Brain microvascular endothelial cell (primary cell): ENCODE measurements at regions not wholly inside any gene's neighbourhood (a gene's known extent, or its start where the extent isn't known, plus 50 kb on each side); places are given as distances from the start of the nearest gene placed in this dataset.

Source experiments
- DNase-seq: peaks from one replicate; pipeline ENCODE4 v3.0.0-alpha.2; 2020
- H3K27ac ChIP-seq: fragments of 250-450 bp; sonication (Bioruptor Pico); 2 replicates; pipeline ENCODE4 v1.5.1; 2020; ENCODE audit warnings: mild to moderate bottlenecking, moderate library complexity
- H3K27me3 ChIP-seq: fragments of 250-450 bp; sonication (Bioruptor Pico); replicated peaks from 2 replicates; pipeline ENCODE4 v1.5.1; 2020; ENCODE audit warnings: mild to moderate bottlenecking
- H3K36me3 ChIP-seq: fragments of 250-450 bp; sonication (Bioruptor Pico); replicated peaks from 2 replicates; pipeline ENCODE4 v1.5.1; 2020; ENCODE audit warnings: mild to moderate bottlenecking
- H3K4me3 ChIP-seq: 2 replicates; pipeline ENCODE4 v1.5.1; 2011; ENCODE audit warnings: low read depth, mild to moderate bottlenecking, control low read depth, low read length, moderate library complexity
- in situ Hi-C: cut with HindIII; loops from 2 replicates; pipeline ENCODE4 v1.10.0; 2017; ENCODE audit warnings: low sequenced_read_pairs, low pct_ligation_motif_present
- TF ChIP-seq, protein P1 (sequence below): IDR thresholded peaks from 2 replicates; pipeline ENCODE4 v1.5.1; 2011; ENCODE audit warnings: low read depth, mild to moderate bottlenecking, moderate library complexity, low read length, control low read depth, inconsistent platforms; ENCODE audit errors: missing control alignments

DNA sequence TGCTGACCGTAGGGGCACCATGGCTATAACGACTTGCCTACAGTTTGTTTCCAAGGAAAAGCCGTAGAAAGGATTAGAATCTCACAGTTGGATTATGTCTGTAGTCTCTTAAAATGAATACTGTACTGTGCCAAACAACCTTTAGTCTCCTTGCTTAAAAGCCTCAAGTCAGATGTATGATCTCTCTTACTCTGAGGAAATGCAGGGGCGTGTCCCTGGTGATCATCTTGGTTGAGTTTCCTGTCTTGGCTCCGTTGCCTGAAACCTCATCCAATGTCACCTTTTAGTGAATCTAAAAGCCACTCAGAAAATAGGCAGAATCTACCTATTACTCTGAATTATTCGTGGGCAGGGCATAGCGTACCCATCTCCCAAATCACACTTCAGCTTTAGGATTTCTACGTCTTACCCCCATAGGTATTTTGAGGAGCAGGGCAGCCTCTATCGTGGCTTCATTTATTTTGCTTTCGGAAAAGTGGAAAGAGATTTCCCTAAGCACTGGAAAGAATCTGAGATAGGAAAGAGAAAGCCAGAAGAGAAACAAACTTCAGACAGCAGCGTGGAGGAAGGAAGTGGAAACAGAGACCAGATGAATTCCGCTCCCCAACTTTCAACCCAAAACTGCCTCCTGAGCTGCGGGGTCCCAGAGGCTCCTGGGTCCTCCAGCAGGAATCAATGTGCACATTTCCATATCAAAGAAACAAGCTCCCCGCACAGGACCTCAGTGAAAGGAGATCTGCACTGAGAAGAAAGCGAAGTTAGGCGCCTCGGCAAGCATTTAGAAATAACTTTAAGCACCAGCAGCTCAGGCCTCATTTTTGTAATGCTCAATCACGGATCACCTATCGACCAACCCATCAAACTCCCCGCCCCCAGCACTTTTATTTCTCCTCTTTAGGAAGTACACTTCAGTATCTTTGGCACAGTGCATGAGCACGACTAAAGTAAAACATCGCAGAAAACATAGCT is 245.8 kb downstream of the ETS1 start:
- H3K4me3 ChIP-seq = no peak overlapping the region
- no peak overlapping the region for H3K27ac ChIP-seq
- TF ChIP-seq, protein P1, sequence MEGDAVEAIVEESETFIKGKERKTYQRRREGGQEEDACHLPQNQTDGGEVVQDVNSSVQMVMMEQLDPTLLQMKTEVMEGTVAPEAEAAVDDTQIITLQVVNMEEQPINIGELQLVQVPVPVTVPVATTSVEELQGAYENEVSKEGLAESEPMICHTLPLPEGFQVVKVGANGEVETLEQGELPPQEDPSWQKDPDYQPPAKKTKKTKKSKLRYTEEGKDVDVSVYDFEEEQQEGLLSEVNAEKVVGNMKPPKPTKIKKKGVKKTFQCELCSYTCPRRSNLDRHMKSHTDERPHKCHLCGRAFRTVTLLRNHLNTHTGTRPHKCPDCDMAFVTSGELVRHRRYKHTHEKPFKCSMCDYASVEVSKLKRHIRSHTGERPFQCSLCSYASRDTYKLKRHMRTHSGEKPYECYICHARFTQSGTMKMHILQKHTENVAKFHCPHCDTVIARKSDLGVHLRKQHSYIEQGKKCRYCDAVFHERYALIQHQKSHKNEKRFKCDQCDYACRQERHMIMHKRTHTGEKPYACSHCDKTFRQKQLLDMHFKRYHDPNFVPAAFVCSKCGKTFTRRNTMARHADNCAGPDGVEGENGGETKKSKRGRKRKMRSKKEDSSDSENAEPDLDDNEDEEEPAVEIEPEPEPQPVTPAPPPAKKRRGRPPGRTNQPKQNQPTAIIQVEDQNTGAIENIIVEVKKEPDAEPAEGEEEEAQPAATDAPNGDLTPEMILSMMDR = no peak
- no peaks in the 10 kb centered on the region for H3K36me3 ChIP-seq
- in situ Hi-C loops = no loop called here
- DNase-seq = no peak
- H3K27me3 ChIP-seq = no peaks in the 10 kb centered on the region

DNA sequence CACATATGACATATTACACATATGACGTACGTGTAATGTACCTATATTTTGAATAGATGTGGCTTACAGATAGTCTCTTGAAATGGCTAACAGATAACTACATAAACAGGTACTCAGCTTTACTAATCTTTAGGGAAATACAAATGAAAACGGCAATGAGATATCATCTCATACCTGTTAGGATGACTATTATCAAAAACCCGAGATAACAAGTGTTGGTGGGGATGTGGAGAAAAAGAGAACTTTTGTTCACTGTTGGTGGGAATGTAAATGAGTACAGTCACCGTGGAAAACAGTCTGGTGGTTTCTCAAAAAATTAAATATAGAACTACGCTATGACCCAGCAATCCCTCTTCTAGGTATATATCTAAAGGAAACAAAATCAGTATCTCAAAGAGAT is 247.6 kb downstream of the ETS1 start:
- no peak overlapping the region for H3K4me3 ChIP-seq
- TF ChIP-seq, protein P1 = no peak
- no peaks in the 10 kb centered on the region for H3K36me3 ChIP-seq
- no peak for DNase-seq
- H3K27me3 ChIP-seq = no peaks in the 10 kb centered on the region
- no peak overlapping the region for H3K27ac ChIP-seq
- in situ Hi-C loops = no loop called here

DNA sequence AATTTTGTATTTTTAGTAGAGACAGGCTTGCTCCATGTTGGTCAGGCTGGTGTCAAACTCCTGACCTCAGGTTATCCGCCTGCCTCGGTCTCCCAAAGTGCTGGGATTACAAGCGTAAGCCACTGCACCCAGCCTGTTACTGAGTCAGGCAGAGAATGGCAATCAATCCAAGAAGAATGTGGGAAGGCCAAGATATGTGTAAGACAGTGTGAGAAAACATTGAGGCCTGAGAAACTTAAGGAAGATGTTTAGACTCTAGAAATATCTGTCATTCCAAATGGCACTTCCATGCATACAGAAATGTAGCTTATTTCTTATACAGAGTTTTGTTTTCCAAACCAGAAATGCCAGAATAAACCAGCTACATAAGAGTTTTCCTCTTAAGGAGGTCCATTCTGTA is 248.5 kb downstream of the ETS1 start:
- DNase-seq = no peak
- Histone ChIP-seq H3K36me3 (no peaks in the 10 kb centered on the region), H3K27me3 (no peaks in the 10 kb centered on the region), H3K27ac (no peak overlapping the region), H3K4me3 (no peak overlapping the region)
- in situ Hi-C loops = no loop called here
- TF ChIP-seq, protein P1 = no peak

DNA sequence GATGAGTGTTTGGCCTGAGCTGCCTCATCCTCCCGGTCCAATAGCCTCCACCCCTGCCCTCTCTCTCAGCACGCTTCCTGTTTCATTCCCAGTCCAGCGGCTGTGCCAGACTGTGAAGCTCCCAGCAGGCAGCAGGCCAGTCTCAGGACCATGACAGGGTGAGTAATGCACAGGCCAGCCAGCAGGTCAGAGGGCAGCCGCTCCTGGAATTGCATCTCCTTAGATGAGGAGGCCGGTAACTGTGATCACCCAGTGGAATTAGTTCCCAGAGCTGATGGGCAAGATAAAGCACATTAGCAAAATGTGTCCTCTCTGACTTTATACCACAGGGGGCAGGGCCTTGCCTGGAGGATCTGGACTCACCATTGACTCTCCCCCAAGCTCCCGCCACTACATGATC is 251.2 kb downstream of the ETS1 start:
- no peaks in the 10 kb centered on the region for H3K36me3 ChIP-seq
- peak; percentile 69 for DNase-seq
- no peak overlapping the region for H3K4me3 ChIP-seq
- no peak overlapping the region for H3K27ac ChIP-seq
- in situ Hi-C loops = no loop called here
- H3K27me3 ChIP-seq = no peaks in the 10 kb centered on the region
- TF ChIP-seq, protein P1 = no peak

GRCh38 chr11:128335729-128336128 is 251.6 kb downstream of the ETS1 start:
- Histone ChIP-seq H3K4me3 (no peak overlapping the region), H3K27me3 (no peaks in the 10 kb centered on the region), H3K27ac (no peak overlapping the region), H3K36me3 (no peaks in the 10 kb centered on the region)
- no peak for DNase-seq
- in situ Hi-C loops = no loop called here
- TF ChIP-seq, protein P1 = no peak
